ENCODE measurements at regions not wholly inside any gene's neighbourhood (a gene's known extent, or its start where the extent isn't known, plus 50 kb on each side); places are given as distances from the start of the nearest gene placed in this dataset.

GRCh38 chr12:84308211-84308610 is 604.4 kb downstream of the SLC6A15 start:
- TF ChIP-seq EP300 (IDR thresholded peaks at IDR 0.05) (no peak), CTCF (IDR thresholded peaks at IDR 0.05) (no peak), POLR2A (IDR thresholded peaks at IDR 0.05) (no peak)
